Sigmoid colon (tissue), 6 donors: ENCODE measurements at regions not wholly inside any gene's neighbourhood (a gene's known extent, or its start where the extent isn't known, plus 50 kb on each side); places are given as distances from the start of the nearest gene placed in this dataset.

ENCODE experiments used
- DNase-seq: peaks from one replicate; pipeline ENCODE4 v3.0.0-alpha.2; 2019
- H3K27ac ChIP-seq, 4 donors: fragments of 200-600 bp; sonication (generic); one replicate each; pipeline ENCODE4 v1.5.1; 2016 to 2019; ENCODE audit warnings: mild to moderate bottlenecking in 1 of 4
- H3K27me3 ChIP-seq, 3 donors: fragments of 200-600 bp; sonication (generic); one replicate each; pipeline ENCODE4 v1.5.1; 2019; ENCODE audit warnings: mild to moderate bottlenecking in 1 of 3
- H3K36me3 ChIP-seq, 4 donors: fragments of 200-600 bp; sonication (generic); one replicate each; pipeline ENCODE4 v1.5.1; 2016 to 2019
- H3K4me1 ChIP-seq, 4 donors: fragments of 200-600 bp; sonication (generic); one replicate each; pipeline ENCODE4 v1.5.1; 2017 to 2019
- H3K4me3 ChIP-seq, 4 donors: fragments of 200-600 bp; sonication (generic); one replicate each; pipeline ENCODE4 v1.5.1; 2017 to 2019; ENCODE audit warnings: mild to moderate bottlenecking in 2 of 4, moderate library complexity in 1 of 4
- H3K9me3 ChIP-seq, 4 donors: fragments of 200-600 bp in 3 of 4; sonication (generic) in 3 of 4; one replicate each; pipeline versions ENCODE4 v1.5.1 to v1.6.1; 2013 to 2019
- CTCF ChIP-seq, 4 experiments: fragments of 450-650 bp in 3 of 4; fragments of 200-600 bp in 1 of 4; IDR thresholded peaks; one replicate each; pipeline ENCODE4 v1.5.1; 2016 to 2019; ENCODE audit warnings: antibody characterized with exemption in 4 of 4, mild to moderate bottlenecking in 3 of 4, moderate library complexity in 2 of 4
- EP300 ChIP-seq, 4 donors: sonication (generic); formaldehyde crosslinking; IDR thresholded peaks; one replicate each; pipeline ENCODE4 v1.6.1; 2017; ENCODE audit warnings: antibody characterized with exemption in 4 of 4
- POLR2A ChIP-seq, 2 donors: fragments of 450-650 bp; IDR thresholded peaks; one replicate each; pipeline ENCODE4 v1.6.1; 2016; ENCODE audit warnings: antibody characterized with exemption in 2 of 2, mild to moderate bottlenecking in 2 of 2, moderate library complexity in 2 of 2
- POLR2AphosphoS5 ChIP-seq, 4 donors: sonication (generic); formaldehyde crosslinking; IDR thresholded peaks; one replicate each; pipeline ENCODE4 v1.6.1; 2017; ENCODE audit warnings: antibody characterized with exemption in 4 of 4
- WGBS, 2 donors: extraction: QIAGEN DNeasy Blood & Tissue Kit; methylation state at CpG; one replicate each; pipeline ENCODE4 v1.1.7; 2013; 5-methylcytosine and 5-hydroxymethylcytosine counted together
- intact Hi-C: fragments of 100-400 bp; cut with DNase I; formaldehyde crosslinking; loops from one replicate; pipeline ENCODE4 v1.15.1; 2023
- donor health status: healthy with polysubstance abuse.
- donor health status: healthy.

- TF ChIP-seq EP300 (IDR thresholded peaks at IDR 0.05): no peak
- no peaks in the 10 kb centered on the region for H3K36me3 ChIP-seq
- no peaks in the 10 kb centered on the region for H3K4me1 ChIP-seq
- no peak overlapping the region for H3K27ac ChIP-seq
- no peak for DNase-seq
- no peak overlapping the region for H3K4me3 ChIP-seq
- WGBS, 2 donors: 59 to 80% methylated on average over 3 of the region's 3 CpGs
- H3K27me3 ChIP-seq: no peaks in the 10 kb centered on the region
- H3K9me3 ChIP-seq: no peaks in the 10 kb centered on the region
- intact Hi-C loops: no loop called here
These were observed 117.5 kb upstream of the HGF start for GRCh38 chr7:81887098-81888090.

- intact Hi-C loops: no loop called here
- H3K4me1 ChIP-seq: no peaks in the 10 kb centered on the region
- H3K9me3 ChIP-seq: no peaks in the 10 kb centered on the region
- H3K36me3 ChIP-seq: no peaks in the 10 kb centered on the region
- TF ChIP-seq CTCF (IDR thresholded peaks at IDR 0.05): no peak
- TF ChIP-seq POLR2AphosphoS5 (IDR thresholded peaks at IDR 0.05): no peak
- TF ChIP-seq POLR2A (IDR thresholded peaks at IDR 0.05): no peak
- no peak for TF ChIP-seq EP300 (IDR thresholded peaks at IDR 0.05)
- WGBS, 2 donors: 79 to 82% methylated on average over 3 of the region's 3 CpGs
- no peak overlapping the region for H3K4me3 ChIP-seq
- H3K27ac ChIP-seq: no peak overlapping the region
- DNase-seq: no peak
- H3K27me3 ChIP-seq: no peaks in the 10 kb centered on the region
These were observed 116.4 kb upstream of the HGF start for GRCh38 chr7:81886211-81886764.

GRCh38 chr7:81884817-81885216 is 115.0 kb upstream of the HGF start:
- no peak for TF ChIP-seq POLR2AphosphoS5 (IDR thresholded peaks at IDR 0.05)
- TF ChIP-seq CTCF (IDR thresholded peaks at IDR 0.05): no peak
- TF ChIP-seq POLR2A (IDR thresholded peaks at IDR 0.05): no peak
- no peak for TF ChIP-seq EP300 (IDR thresholded peaks at IDR 0.05)

GRCh38 chr7:81883801-81884393 is 114.0 kb upstream of the HGF start:
- H3K27me3 ChIP-seq: no peaks in the 10 kb centered on the region
- H3K4me3 ChIP-seq: no peak overlapping the region
- no peaks in the 10 kb centered on the region for H3K36me3 ChIP-seq
- intact Hi-C loops: no loop called here
- no peaks in the 10 kb centered on the region for H3K9me3 ChIP-seq
- no peak for DNase-seq
- no peak for TF ChIP-seq POLR2AphosphoS5 (IDR thresholded peaks at IDR 0.05)
- TF ChIP-seq EP300 (IDR thresholded peaks at IDR 0.05): no peak
- no peak for TF ChIP-seq CTCF (IDR thresholded peaks at IDR 0.05)
- TF ChIP-seq POLR2A (IDR thresholded peaks at IDR 0.05): no peak
- WGBS, 2 donors: 86 to 89% methylated on average over 7 of the region's 7 CpGs
- no peak overlapping the region for H3K27ac ChIP-seq
- H3K4me1 ChIP-seq: no peaks in the 10 kb centered on the region

More at GRCh38 chr7:81884817-81885216, 115.0 kb upstream of the HGF start:
- no peak overlapping the region for H3K4me3 ChIP-seq
- intact Hi-C loops: no loop called here
- H3K4me1 ChIP-seq: no peaks in the 10 kb centered on the region
- WGBS, 2 donors: 66 to 87% methylated on average over 3 of the region's 3 CpGs
- H3K27ac ChIP-seq: no peak overlapping the region
- no peaks in the 10 kb centered on the region for H3K36me3 ChIP-seq
- no peak for DNase-seq
- no peaks in the 10 kb centered on the region for H3K27me3 ChIP-seq
- H3K9me3 ChIP-seq: no peaks in the 10 kb centered on the region

- no peak for DNase-seq
- H3K4me1 ChIP-seq: no peaks in the 10 kb centered on the region
- no peaks in the 10 kb centered on the region for H3K9me3 ChIP-seq
- H3K27ac ChIP-seq: no peak overlapping the region
- no peak overlapping the region for H3K4me3 ChIP-seq
- H3K36me3 ChIP-seq: no peaks in the 10 kb centered on the region
- WGBS, 2 donors: 38 to 76% methylated on average over 2 of the region's 2 CpGs
- TF ChIP-seq POLR2AphosphoS5 (IDR thresholded peaks at IDR 0.05): no peak
- no peak for TF ChIP-seq CTCF (IDR thresholded peaks at IDR 0.05)
- TF ChIP-seq POLR2A (IDR thresholded peaks at IDR 0.05): no peak
- TF ChIP-seq EP300 (IDR thresholded peaks at IDR 0.05): no peak
- H3K27me3 ChIP-seq: no peaks in the 10 kb centered on the region
- intact Hi-C loops: no loop called here
These were observed 112.2 kb upstream of the HGF start for GRCh38 chr7:81882086-81882485.
